Ureter (tissue), 1 donor: ENCODE measurements at regions not wholly inside any gene's neighbourhood (a gene's known extent, or its start where the extent isn't known, plus 50 kb on each side); places are given as distances from the start of the nearest gene placed in this dataset.

Experiments
- DNase-seq: peaks from one replicate; pipeline ENCODE4 v3.0.0-alpha.2; 2020; ENCODE audit warnings: low spot score
- donor health status: DM: yes; HTN: yes; CAD: no.

DNA sequence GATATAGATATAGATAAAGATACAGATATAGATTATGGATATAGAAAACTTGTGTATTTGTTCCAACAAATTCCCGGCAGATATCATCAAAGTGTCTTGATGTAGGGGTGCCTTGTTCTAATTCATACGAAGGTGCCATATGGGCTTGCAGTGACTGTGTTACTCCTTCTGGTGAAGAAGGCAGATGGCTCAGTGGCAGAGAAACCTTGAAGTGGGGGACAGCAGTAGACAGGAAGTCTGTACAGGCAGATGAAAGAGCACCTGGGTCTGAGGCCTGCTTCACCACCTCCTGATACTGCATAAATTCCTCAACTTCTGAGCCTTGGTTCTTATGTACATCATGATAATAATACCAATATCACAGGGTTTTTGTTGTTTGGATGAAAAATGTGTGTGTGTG is 179.5 kb upstream of the GATB start:
- DNase-seq, result no peak

DNA sequence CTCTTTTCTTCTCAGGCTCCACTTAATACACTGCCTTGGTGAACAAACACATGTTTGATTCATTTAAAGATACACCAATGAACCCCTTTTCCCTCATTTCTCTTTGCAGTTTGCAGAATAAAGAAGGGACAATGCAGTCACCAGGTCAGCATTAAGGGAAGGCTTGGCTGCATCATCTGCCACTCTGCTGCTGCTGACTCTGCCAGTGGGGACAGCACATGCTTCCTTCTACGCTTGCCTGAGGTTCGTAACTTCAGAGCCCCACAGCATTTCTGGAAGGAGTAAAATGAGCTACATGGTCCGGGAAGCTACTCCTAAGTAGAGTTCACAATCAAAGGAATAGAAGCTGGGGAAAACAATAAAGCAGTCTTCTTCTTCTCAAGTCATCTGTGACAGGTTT is 178.9 kb upstream of the GATB start:
- no peak for DNase-seq

DNA sequence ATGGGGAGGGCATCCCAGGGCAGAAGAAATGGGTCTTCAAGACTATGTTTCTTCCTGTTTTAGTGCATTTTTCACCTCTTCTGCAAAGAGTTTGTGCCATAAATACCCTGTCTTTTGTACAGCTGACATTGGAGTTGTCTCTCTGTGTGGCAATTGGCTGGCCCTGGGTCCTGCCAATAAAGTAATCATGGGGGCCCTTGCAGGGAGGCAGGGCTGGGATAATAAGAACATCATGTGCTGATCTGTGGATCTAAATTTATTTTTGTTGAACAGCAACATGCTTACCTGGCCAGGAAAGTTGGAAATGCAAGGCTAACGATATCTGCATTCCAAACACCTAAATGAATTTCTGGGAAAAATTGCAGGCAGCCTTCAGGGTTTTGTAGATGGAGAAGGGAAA is 174.6 kb upstream of the GATB start:
- DNase-seq, result no peak

DNA sequence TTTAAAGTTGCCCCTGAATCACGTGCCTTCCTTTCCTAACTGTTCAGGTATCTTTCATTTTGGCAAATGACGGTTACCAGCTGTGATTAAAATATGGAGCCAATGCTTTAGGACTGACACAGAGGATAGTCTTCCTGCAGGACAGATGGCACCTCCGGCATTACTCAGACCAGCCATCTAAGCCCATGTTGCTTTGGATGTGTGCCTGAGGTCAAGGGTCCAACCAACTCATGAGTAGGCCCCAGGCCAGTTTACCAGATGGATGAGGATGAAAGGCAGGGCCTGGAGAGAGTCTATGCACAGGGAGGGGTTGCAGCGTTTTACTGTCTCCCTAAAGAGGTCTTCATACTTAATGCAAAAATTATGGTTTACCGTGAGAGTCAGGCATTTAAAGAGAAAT is 174.0 kb upstream of the GATB start:
- DNase-seq, result no peak

DNA sequence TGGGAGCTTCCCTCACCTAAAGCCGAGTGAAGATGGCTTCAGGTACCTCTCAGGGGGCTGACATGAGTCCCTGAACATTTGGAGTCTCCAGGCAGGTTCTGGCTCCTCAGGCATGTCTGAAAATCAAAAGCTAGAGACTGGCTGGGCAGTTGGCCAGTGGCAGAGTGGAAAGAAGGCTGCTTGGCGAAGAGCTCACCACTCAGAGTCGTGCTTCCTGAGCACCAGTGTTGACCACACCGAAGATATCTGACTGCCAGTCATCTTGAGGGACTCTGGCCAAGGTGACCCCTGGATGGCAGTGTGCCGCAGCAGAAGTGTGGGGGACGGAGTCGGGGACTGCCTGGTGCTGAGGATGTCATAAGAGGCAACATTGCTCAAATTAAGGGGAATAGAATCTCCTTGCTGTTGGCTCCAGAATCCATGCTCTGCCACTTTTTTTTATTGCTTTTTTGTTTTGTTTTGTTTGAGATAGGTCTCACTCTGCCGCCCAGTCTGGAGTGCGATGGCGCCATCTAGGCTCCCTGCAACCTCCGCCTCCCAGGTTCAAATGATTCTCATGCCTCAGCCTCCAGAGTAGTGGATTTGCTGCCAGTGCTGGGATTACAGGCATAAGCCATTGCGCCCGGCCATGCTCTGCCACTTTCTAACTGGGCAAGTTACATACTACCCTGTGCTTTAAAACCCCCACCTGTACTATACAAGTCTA is 172.5 kb upstream of the GATB start:
- DNase-seq, result no peak

DNA sequence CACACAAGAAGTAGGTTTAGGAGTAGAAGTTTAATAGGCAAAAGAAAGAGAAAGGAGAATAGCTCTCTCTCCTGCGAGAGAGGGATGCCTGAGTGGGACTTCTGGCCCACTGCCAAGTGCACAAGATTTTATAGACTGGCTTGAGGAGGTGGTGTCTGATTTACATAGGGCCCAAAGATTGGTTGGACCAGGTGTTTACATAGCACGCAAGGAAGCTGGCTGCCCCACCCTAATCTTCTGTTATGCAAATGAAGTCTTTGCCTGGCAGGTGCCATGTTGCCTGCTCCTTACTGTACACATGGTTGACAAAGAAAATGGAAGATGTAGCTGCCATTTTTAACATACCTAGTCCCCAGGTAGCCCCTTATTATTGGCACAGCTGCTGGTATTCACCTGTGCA is 170.8 kb upstream of the GATB start:
- DNase-seq, result no peak

DNA sequence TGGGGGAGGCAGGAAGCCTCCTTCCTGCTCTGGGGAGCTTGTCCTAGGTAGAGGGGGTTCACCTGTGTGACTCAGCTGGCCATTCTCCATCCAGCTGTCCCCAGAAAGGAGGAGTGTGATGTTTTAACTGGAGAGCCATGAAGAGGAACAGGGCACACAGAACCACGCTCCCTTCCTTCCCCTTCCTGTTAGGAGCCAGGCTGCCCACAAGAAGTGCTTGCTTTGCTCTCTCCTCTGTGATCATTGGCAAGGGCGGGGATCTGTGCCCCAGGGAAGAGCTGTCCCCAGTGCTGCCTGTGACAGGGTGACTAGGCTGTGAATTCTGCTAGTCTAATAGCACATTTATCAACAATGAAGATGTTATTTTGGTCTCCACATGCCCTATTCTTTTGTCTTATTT is 169.6 kb upstream of the GATB start:
- no peak for DNase-seq

DNA sequence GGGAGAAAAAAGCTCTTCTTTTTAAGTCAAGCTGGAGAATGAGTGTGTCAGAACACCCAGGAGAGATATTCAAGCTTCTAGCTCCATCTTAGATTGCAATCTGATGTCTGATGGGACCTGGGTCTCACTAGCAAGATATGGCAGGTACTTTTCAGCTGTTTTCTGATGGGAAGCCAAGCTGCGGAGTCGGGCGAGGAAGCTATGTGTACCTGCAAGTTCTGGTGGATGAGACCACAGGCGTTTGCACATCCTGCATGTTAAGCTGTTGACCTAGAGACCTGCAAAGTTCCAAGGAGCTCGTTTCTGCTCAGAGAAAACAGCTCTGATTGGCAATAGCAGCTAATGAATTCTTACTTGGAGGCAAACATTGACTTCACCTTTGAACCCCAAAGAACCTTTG is 167.3 kb upstream of the GATB start:
- DNase-seq, result no peak

DNA sequence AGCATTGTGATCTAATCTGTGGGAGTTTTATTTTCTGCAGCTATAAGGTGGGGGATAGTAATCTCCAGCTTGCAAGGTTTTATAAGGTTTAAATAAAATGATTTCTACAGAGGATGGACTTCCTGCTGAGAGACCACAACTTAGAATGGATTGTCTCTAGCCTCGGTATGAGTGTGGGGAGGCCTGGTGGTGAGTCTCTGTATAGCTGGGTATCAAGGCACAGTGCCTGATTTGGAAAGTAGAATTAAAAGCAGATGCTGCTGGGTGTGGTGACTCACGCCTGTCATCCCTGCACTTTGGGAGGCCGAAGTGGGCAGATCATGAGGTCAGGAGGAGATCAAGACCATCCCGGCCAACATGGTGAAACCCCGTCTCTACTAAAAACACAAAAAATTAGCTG is 162.0 kb upstream of the GATB start:
- DNase-seq, result no peak

DNA sequence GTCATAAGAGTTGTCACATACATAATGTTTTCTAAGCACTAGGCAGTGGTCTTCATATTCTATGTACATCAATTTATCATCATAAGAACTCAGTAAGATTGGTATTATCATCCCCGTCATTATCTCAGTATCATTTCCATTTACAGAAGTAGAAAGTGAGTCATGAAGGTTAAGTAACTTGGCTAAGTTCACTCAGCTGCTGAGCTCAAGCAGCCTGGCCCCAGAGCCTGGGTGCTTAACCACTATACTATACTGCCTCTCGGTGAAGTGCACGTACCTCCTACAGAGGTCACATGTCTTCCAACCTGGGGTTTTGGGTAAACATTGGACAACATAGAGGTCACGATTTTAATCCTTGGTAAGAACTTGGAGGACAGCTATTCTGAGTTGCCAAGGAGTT is 161.5 kb upstream of the GATB start:
- DNase-seq, result no peak

DNA sequence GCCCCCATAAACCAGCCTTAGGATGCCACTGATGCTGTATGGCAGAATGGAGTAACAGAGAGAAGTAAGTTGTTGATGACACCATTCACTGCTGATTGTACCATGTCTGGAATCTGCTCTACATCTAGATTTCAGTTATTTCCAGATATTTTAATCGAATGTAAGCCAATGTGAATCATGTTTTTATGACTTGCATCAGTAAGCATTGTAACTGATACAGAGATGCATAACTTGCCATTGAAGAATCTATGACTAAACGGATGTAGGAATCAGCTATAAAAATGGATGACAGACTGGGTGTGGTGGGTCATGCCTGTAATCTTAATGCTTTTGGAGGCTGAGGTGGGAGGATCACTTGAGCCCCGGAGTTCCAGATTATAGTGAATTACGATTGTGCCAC is 161.0 kb upstream of the GATB start:
- DNase-seq, result no peak

DNA sequence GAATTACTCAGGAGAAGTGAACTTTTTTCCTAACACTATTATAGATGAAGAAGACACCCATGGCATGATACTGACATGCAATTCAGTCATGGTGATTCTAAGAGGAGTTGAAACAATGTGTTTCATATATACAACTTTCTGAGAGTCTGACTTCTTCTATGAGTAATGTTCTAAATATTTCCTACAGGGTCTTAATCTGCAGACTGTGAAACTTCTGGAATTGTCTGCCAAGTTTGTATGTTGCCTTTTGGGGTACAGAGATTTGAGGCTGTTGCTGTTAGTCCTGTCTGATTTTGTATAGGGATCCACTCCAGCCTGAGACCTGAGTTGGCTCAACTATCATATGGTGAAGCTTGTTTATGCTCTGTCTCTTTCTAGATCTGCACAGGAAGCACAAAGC is 160.6 kb upstream of the GATB start:
- DNase-seq, result no peak

DNA sequence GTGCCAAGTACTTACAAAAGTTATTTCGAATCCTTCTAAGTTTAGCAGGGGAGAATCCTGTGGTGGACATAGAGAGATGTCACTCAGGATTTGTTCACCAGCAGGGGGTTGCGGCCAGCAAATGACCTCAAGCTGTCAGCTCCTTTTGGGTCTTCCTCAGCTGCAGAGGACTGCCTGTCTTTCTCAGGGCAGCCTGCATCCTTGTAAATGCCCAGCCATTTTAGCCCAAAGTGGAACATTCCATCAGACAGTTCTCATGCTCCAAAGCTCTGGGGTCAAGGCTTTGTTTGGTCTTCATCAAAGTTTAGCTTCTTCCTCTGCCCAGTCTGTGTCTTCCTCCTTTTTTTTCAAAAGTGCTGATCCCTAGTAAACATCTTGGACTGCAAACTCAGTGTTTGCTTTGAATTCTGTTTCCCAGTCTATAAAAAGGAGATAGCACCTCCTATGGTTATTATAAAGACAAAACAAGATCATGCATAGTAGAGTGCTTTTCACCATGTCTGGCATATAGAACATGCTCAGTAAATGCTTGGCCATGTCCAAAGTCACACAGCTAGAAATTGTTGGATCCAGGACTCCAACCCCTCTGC is 156.4 kb upstream of the GATB start:
- DNase-seq, result no peak

DNA sequence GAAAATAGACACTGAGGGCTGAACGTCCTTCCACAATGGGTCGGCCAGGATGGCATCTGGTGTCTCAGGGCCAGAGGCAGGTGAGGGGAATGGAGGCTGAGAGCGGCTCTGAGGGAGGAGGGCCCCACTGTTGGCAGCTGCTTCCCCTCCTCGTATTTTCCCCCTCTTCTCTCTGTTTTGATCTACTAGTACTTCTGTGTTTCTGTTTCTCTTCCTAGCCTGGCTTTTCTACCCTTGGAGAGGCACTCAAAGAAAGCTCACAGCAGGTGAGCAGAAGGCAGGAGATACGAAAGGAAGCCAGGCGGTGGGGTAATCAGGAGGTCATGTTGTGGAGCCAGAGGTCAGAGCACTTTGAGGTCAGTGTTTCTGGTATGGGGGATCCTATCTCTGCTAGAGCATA is 151.8 kb upstream of the GATB start:
- no peak for DNase-seq

DNA sequence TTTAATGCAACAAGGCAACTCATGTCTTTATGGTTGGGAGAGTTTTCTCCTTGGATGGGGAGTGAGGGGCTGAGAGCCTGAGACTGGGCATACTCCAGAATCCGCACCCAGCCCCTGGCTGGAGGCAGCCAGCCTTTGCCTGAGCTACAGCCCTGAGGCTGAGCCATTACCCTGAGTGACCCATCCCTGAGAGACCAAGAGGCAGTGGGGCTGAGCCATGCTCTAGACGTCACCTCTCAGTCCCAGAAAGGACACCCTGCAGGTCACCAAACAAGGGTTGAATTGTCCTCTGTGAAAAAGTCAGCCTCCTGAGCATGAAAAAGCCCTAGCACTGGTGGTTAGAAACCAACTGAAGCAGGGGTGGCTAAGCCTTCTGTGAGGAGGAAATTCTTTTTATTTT is 151.2 kb upstream of the GATB start:
- no peak for DNase-seq

DNA sequence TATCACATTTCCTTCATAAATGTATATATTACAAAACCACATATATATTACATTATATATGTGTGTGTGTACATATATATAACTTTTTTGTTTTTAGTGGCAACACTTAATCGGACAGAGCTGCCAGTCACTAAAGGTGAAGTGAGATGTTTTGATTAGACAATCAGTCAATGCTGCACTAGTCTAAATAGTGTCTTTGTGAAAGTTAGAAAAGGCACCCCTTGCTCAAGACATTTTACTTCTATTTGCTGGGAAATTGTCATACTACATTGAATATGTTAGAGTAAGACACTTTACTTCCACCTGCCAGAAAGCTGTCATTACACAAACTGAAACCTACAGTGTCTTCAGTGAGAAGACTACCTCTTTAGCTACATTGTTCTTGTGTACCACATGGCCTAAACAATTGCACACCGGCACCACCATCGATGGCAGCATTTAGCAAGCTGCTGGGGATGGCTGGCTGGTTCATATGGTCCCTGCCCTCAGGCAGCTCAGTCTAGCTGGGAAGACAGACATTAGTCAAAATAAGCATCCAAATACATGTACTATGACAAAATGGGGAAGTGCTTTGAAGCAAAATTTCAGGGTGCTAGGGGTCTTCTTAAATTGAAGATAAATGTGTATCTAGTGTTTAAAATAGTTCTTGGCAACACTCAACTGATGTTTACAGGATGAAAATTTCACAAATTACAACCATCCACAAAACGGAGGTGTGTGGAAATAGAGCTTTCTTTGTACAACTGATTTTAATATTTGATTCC is 148.1 kb upstream of the GATB start:
- no peak for DNase-seq

DNA sequence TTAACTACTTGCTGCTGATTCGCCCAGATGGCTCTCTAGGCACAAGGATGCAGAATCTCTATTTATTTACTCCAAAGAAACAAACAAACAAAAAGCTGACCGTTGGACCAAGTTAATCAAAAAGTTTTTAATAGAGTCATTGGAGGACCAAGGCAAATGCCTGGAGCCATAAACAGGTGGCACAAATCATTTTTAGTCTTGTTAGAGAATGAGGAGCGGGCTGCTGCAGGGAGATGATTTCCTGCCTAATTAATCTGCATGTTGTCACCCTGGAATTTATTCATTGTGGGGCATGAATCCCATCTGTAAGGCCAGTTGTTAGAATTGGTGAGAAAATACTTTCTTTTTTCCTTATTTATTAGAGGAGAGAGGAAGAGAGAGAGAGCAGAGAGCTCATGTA is 147.4 kb upstream of the GATB start:
- DNase-seq, result no peak

DNA sequence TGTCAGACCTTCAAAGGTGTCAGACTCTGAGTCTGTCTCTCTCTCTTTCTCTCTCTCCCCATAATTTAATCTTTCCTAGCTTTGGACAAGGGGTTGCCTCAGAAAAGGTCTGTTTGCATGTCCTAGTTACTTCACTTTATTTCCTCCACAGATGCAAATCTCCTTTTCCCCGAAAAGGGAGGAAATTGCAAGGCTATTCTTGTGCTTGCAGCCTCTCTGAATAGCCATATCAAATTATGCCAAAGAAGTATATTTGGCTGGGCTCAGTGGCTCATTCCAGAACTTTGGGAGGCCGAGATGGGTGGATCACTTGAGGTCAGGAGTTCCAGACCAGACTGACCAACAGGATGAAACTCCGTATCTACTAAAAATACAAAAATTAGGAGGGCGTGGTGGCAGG is 145.6 kb upstream of the GATB start:
- DNase-seq, result no peak

DNA sequence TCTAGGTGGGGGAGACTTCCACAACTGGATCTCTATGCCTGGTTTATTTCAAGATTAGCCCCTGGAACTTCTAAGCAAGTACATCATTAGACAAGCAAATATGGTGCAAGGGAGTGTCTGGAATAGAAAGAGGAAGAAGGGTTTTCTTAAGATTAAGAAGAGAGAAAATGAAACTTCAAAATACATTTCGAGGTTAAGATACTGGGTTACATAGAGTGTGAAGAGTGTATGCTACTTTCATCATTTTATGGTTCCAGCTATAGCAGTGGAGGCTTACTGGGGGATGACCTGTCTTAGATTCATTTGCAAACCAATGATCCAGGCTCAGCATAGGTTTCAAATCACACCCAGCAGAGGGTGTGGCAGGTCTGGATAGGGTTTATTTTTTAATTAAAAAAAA is 144.4 kb upstream of the GATB start:
- DNase-seq, result no peak

DNA sequence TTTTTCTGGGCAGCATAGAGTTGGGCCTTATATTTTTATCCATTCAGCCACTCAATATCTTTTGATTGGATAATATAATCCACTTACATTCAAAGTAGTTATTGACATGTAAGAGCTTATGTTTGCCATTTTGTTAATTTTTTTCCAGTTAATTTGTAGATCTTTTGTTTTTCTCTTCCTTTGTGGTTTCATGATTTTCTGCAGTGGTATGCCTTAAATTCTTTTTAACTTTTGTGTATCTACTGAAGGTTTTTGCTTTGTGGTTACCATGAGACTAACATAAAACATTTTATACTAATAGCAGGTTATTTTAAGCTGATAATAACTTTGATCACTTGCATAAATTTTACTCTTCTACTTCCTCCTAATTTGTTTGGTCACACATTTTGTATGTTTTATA is 140.8 kb upstream of the GATB start:
- no peak for DNase-seq

DNA sequence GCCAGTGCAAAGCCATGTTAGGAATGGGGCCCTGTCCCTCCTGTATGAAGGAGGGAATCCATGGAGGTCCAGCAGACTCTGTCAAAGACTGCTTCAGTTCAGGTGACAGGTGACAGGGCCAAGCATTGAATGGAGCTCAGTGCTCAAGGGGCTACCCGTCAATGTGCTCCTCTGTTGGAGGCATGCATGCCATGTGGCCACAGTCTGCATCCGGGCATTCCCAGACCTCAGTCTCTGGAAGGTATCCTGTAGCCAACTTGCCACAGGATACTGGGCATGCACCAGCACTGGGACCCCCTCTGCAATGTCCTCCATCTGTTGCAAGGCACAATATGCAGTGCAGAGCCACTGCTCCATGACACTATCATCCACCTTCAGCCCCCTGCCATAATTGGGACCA is 136.1 kb upstream of the GATB start:
- no peak for DNase-seq

DNA sequence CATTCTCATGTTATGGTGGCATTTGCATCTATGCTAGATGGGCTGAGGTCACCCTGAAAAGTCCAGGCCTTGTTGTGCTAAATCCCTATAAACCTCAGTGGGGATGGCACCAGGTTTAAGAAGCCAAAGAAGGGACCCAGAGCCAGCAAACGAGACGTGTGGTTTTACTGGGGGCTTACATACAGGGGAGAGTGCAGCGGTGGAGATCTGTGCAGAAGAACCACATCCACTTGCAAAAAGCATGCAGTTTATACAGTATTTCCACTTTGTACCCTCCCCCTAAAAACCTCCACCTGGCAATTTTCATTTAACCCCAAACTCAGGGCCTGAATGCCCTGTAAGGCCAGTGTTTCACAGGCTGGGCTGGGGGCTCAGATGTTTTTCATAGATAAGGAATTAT is 134.9 kb upstream of the GATB start:
- no peak for DNase-seq

DNA sequence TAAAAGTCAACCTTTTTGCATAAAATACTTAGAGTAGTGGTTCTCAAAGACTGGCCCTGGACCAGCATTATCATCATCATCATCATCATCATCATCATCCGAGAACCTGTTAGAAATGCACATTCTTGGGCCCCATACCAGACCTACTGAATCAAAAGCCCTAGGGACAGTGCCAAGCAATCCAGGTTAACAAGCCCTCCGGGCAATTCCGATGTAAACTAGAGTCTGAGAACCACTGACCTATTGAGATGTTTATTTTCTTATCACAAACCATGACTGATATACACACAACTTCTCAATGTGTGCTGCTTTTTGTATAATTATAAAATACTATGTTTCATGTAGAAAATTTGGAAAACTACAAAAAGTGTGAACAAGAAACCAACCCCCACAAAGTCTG is 133.4 kb upstream of the GATB start:
- DNase-seq, result no peak
